A549 (cell line): ENCODE measurements at regions not wholly inside any gene's neighbourhood (a gene's known extent, or its start where the extent isn't known, plus 50 kb on each side); places are given as distances from the start of the nearest gene placed in this dataset.

Source experiments
- ATAC-seq, 2 experiments: fragments of 200-7000 bp in 1 of 2; fragments of >200 bp in 1 of 2; cut with Nextera tagmentation in 1 of 2; cut with Tn5 transposase in 1 of 2; 3 replicates each; pipeline versions ENCODE4 v1.8.0 to v1.9.1; 2018 to 2020; ENCODE audit warnings: mild to moderate bottlenecking in 1 of 2, moderate library complexity in 1 of 2
- CTCF ChIA-PET: fragments of 300-600 bp; sonication (Branson Sonifier 250); formaldehyde crosslinking; extraction: SDS; loops from one replicate; lab custom pipeline; 2021; ENCODE audit warnings: antibody characterized with exemption, inconsistent platforms; lab: Yijun Ruan, JAX
- POLR2A ChIA-PET: fragments of 350-600 bp; formaldehyde crosslinking; extraction: SDS; loops from one replicate; lab custom pipeline; 2021; ENCODE audit warnings: antibody characterized with exemption, inconsistent platforms; lab: Yijun Ruan, JAX
- DNase-seq, 2 experiments: peaks; one replicate each; pipeline versions ENCODE4 v3.0.0 to v3.0.0-alpha.2; 2011 to 2016; ENCODE audit warnings: low read depth in 1 of 2, low spot score in 1 of 2
- FAIRE-seq: peaks from 2 replicates; lab custom pipeline; 2011; peaks lifted over from hg19 to GRCh38; lab: Jason Lieb, UNC
- H3K27ac ChIP-seq, 2 experiments: fragments of >200 bp; sonication (Bioruptor Twin); formaldehyde crosslinking; 3 replicates each; pipeline ENCODE4 v1.5.1; 2016 to 2017
- H3K4me1 ChIP-seq: fragments of >200 bp; sonication (Bioruptor Twin); formaldehyde crosslinking; 3 replicates; pipeline ENCODE4 v1.6.1; 2016
- H3K4me2 ChIP-seq: fragments of >200 bp; sonication (Bioruptor Twin); formaldehyde crosslinking; 3 replicates; pipeline ENCODE4 v1.6.1; 2016
- H3K4me3 ChIP-seq: fragments of >200 bp; sonication (Bioruptor Twin); formaldehyde crosslinking; 3 replicates; pipeline ENCODE4 v1.5.1; 2016
- H3K9me3 ChIP-seq: fragments of >200 bp; sonication (Bioruptor Twin); formaldehyde crosslinking; 3 replicates; pipeline ENCODE4 v1.6.1; 2016
- BHLHE40 ChIP-seq: IDR thresholded peaks from 2 replicates; pipeline ENCODE4 v1.6.1; 2012; ENCODE audit warnings: low read depth, low read length, inconsistent platforms
- CBX2 ChIP-seq: fragments of 200-600 bp; sonication (generic); IDR thresholded peaks from 2 replicates; pipeline ENCODE4 v1.6.1; 2016; ENCODE audit warnings: low read depth, mild to moderate bottlenecking, borderline replicate concordance
- CBX8 ChIP-seq: fragments of 200-600 bp; sonication (generic); IDR thresholded peaks from 2 replicates; pipeline ENCODE4 v1.6.1; 2016
- CHD4 ChIP-seq: fragments of 200-600 bp; sonication (generic); IDR thresholded peaks from 2 replicates; pipeline ENCODE4 v1.6.1; 2016; ENCODE audit warnings: antibody characterized with exemption, mild to moderate bottlenecking, borderline replicate concordance
- EHF ChIP-seq: fragments of 250-450 bp; sonication (Bioruptor Pico); IDR thresholded peaks from 2 replicates; pipeline ENCODE4 v1.5.0; 2020; ENCODE audit warnings: mild to moderate bottlenecking
- FOSB ChIP-seq: fragments of 250-450 bp; sonication (Bioruptor Pico); IDR thresholded peaks from 2 replicates; pipeline ENCODE4 v1.5.0; 2020; ENCODE audit warnings: mild to moderate bottlenecking, moderate library complexity
- GATA3 ChIP-seq: IDR thresholded peaks from 2 replicates; pipeline ENCODE4 v1.6.1; 2012; ENCODE audit warnings: borderline replicate concordance
- HOXB13 ChIP-seq: fragments of 250-450 bp; sonication (Bioruptor Pico); IDR thresholded peaks from 2 replicates; pipeline ENCODE4 v1.5.0; 2020; ENCODE audit warnings: low read depth, mild to moderate bottlenecking, moderate library complexity
- MAFK ChIP-seq: fragments of 450-650 bp; IDR thresholded peaks from 2 replicates; pipeline ENCODE4 v1.6.1; 2014; ENCODE audit not compliant: partially characterized antibody
- MAZ ChIP-seq: fragments of 150-350 bp; IDR thresholded peaks from 2 replicates; pipeline ENCODE4 v1.6.1; 2014; ENCODE audit warnings: antibody characterized with exemption, low read depth, low read length, borderline replicate concordance
- MYC ChIP-seq: IDR thresholded peaks from 2 replicates; pipeline ENCODE4 v1.6.1; 2012; ENCODE audit warnings: mild to moderate bottlenecking, inconsistent platforms, low read length, improper control_type of control experiment, borderline replicate concordance
- NPAS2 ChIP-seq: fragments of 250-450 bp; sonication (Bioruptor Pico); IDR thresholded peaks from 2 replicates; pipeline ENCODE4 v1.8.0; 2022; ENCODE audit warnings: mild to moderate bottlenecking, moderate library complexity, borderline replicate concordance
- POLR2A ChIP-seq: IDR thresholded peaks from 2 replicates; pipeline ENCODE4 v1.6.1; 2012; ENCODE audit warnings: mild to moderate bottlenecking, low read length
- SMC3 ChIP-seq: fragments of >200 bp; sonication (Bioruptor Twin); formaldehyde crosslinking; IDR thresholded peaks from 3 replicates; pipeline ENCODE4 v1.6.1; 2018; ENCODE audit warnings: inconsistent platforms
- TP53 ChIP-seq: fragments of 250-450 bp; sonication (Bioruptor Pico); IDR thresholded peaks from 2 replicates; pipeline ENCODE4 v1.5.0; 2021; ENCODE audit warnings: mild to moderate bottlenecking, moderate library complexity
- WGBS: methylation state at CpG from one replicate; pipeline ENCODE4 v1.1.6; 2017; ENCODE audit errors: missing lambda C conversion rate; 5-methylcytosine and 5-hydroxymethylcytosine counted together
- TF ChIP-seq, protein P1 (sequence below): fragments of 250-450 bp; sonication (Bioruptor Pico); IDR thresholded peaks from 2 replicates; pipeline ENCODE4 v1.5.0; 2020; ENCODE audit warnings: low read depth, mild to moderate bottlenecking, moderate library complexity
- TF ChIP-seq, protein P2 (sequence below): IDR thresholded peaks from 2 replicates; pipeline ENCODE4 v1.6.1; 2012
- TF ChIP-seq, protein P3 (sequence below): fragments of 200-600 bp; sonication (generic); IDR thresholded peaks from 2 replicates; pipeline ENCODE4 v1.6.1; 2016; ENCODE audit warnings: antibody characterized with exemption, mild to moderate bottlenecking, moderate library complexity
- TF ChIP-seq, protein P4 (sequence below): IDR thresholded peaks from 2 replicates; pipeline ENCODE4 v1.6.1; 2012
- TF ChIP-seq, protein P5 (sequence below): IDR thresholded peaks from 2 replicates; pipeline ENCODE4 v1.6.1; 2012; ENCODE audit warnings: low read depth, borderline replicate concordance

DNA sequence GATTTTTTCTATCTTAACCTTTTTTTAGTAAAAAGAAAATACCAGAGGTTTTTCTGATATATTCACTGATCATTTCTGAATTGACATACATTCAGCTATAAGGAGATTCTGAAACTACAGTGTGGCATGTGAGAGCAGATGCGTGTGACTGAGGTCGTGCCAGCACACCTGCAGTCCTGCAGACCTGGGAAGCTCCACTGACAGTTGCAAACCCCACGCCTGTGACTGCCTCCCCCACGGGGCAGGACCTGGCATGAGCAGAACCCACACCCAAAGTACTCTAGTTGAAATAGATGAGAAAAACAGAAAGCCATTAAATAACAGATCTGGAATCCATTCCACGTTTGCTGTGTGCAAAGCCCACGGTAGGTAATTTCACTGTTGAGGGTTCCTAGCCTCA, 80.7 kb downstream of the TEX29 start:
- CTCF ChIA-PET, result no interaction called here
- ATAC-seq, result no peak
- Histone ChIP-seq H3K4me3 (no peak overlapping the region), H3K4me2 (no peak overlapping the region)
- 31% methylated on average over 6 of the region's 6 CpGs for WGBS
- no peak for TF ChIP-seq MAFK
- TF ChIP-seq MYC, result no peak
- TF ChIP-seq, protein P1, sequence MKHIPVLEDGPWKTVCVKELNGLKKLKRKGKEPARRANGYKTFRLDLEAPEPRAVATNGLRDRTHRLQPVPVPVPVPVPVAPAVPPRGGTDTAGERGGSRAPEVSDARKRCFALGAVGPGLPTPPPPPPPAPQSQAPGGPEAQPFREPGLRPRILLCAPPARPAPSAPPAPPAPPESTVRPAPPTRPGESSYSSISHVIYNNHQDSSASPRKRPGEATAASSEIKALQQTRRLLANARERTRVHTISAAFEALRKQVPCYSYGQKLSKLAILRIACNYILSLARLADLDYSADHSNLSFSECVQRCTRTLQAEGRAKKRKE (CRISPR knock-in tag), result no peak
- TF ChIP-seq, protein P2, sequence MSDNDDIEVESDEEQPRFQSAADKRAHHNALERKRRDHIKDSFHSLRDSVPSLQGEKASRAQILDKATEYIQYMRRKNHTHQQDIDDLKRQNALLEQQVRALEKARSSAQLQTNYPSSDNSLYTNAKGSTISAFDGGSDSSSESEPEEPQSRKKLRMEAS, result no peak
- TF ChIP-seq, all 56 proteins: peak for 0
- POLR2A ChIA-PET, result no interaction called here
- Histone ChIP-seq H3K9me3 (no peaks in the 10 kb centered on the region), H3K27ac (no peak overlapping the region), H3K4me1 (no peaks in the 10 kb centered on the region)
- no peak for DNase-seq
- no peak for FAIRE-seq

DNA sequence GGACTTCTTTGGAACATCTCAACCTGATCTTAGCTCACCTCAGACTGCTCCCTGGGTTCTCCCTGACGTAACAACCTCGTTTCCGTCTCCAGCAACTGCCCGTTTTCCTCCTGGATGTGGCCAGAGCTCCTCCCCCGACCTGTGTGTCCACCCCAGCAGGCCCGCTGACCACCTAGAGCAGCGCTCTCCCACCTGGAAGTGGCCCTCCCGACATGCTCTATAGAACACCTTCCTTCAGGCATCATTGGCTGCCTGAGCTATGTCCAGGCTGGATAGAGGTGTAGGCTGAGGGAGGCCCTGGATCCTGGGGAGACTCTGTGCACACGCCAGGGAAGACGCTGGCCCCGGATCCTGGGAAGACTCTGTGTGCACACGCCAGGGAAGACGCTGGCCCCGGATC, 81.3 kb downstream of the TEX29 start:
- ChIA-PET POLR2A (no interaction called here), CTCF (no interaction called here)
- FAIRE-seq, result no peak
- H3K9me3 ChIP-seq, result no peaks in the 10 kb centered on the region
- no peak for ATAC-seq
- no peak overlapping the region for H3K4me3 ChIP-seq
- TF ChIP-seq, protein P3, sequence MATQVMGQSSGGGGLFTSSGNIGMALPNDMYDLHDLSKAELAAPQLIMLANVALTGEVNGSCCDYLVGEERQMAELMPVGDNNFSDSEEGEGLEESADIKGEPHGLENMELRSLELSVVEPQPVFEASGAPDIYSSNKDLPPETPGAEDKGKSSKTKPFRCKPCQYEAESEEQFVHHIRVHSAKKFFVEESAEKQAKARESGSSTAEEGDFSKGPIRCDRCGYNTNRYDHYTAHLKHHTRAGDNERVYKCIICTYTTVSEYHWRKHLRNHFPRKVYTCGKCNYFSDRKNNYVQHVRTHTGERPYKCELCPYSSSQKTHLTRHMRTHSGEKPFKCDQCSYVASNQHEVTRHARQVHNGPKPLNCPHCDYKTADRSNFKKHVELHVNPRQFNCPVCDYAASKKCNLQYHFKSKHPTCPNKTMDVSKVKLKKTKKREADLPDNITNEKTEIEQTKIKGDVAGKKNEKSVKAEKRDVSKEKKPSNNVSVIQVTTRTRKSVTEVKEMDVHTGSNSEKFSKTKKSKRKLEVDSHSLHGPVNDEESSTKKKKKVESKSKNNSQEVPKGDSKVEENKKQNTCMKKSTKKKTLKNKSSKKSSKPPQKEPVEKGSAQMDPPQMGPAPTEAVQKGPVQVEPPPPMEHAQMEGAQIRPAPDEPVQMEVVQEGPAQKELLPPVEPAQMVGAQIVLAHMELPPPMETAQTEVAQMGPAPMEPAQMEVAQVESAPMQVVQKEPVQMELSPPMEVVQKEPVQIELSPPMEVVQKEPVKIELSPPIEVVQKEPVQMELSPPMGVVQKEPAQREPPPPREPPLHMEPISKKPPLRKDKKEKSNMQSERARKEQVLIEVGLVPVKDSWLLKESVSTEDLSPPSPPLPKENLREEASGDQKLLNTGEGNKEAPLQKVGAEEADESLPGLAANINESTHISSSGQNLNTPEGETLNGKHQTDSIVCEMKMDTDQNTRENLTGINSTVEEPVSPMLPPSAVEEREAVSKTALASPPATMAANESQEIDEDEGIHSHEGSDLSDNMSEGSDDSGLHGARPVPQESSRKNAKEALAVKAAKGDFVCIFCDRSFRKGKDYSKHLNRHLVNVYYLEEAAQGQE, result no peak
- TF ChIP-seq, all 56 proteins: peak for 0
- WGBS, result 43% methylated on average over 10 of the region's 14 CpGs
- no peak overlapping the region for H3K27ac ChIP-seq
- H3K4me2 ChIP-seq, result no peak overlapping the region
- no peak for DNase-seq
- no peaks in the 10 kb centered on the region for H3K4me1 ChIP-seq

DNA sequence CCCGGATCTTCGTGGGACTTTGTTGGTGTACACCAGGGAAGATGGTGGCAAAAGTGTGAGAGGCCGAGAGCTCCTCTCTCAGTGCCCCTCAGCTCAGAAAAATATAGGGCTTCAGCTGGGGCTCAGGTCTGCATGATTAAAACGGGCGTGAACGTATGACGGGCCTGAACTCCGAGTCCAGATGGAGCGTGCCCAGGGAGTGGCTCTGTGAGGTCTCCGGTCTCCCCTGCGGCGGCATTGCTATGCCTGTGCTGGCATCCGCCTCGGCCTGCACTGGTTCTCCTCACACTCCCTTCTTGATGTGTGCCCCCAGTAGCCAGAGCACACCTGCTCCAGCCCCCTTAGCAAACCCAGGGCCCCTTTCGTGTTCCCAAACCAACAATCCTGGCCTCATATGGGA, 82.0 kb downstream of the TEX29 start:
- DNase-seq (no peak), FAIRE-seq (no peak), ATAC-seq (no peak)
- ChIA-PET CTCF (no interaction called here), POLR2A (no interaction called here)
- 26% methylated on average over 8 of the region's 15 CpGs for WGBS
- H3K4me2 ChIP-seq, result no peak overlapping the region
- H3K4me3 ChIP-seq, result no peak overlapping the region
- H3K9me3 ChIP-seq, result no peaks in the 10 kb centered on the region
- no peak overlapping the region for H3K27ac ChIP-seq
- no peaks in the 10 kb centered on the region for H3K4me1 ChIP-seq
- TF ChIP-seq, protein P4, sequence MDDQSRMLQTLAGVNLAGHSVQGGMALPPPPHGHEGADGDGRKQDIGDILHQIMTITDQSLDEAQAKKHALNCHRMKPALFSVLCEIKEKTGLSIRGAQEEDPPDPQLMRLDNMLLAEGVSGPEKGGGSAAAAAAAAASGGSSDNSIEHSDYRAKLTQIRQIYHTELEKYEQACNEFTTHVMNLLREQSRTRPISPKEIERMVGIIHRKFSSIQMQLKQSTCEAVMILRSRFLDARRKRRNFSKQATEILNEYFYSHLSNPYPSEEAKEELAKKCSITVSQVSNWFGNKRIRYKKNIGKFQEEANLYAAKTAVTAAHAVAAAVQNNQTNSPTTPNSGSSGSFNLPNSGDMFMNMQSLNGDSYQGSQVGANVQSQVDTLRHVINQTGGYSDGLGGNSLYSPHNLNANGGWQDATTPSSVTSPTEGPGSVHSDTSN, result no peak
- TF ChIP-seq CBX2 (no peak), TP53 (CRISPR knock-in tag) (no peak), CBX8 (no peak), HOXB13 (CRISPR knock-in tag) (no peak), MAZ (no peak), BHLHE40 (no peak), POLR2A (no peak), SMC3 (no peak), MYC (no peak), FOSB (CRISPR knock-in tag) (no peak), GATA3 (no peak), CHD4 (no peak), EHF (no peak), NPAS2 (CRISPR knock-in tag) (no peak)
- TF ChIP-seq, protein P2, result no peak
- TF ChIP-seq, protein P5, sequence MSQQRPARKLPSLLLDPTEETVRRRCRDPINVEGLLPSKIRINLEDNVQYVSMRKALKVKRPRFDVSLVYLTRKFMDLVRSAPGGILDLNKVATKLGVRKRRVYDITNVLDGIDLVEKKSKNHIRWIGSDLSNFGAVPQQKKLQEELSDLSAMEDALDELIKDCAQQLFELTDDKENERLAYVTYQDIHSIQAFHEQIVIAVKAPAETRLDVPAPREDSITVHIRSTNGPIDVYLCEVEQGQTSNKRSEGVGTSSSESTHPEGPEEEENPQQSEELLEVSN, result no peak
